ENCODE measurements at regions not wholly inside any gene's neighbourhood (a gene's known extent, or its start where the extent isn't known, plus 50 kb on each side); places are given as distances from the start of the nearest gene placed in this dataset.

GRCh38 chr14:106586098-106586704 lies 1059.8 kb downstream of the TMEM121 start:
- no peak for TF ChIP-seq POLR2A (IDR thresholded peaks at IDR 0.05)
- peak in 3 of 7 experiments; percentile 7 to 35 (median 27) for TF ChIP-seq CTCF (IDR thresholded peaks at IDR 0.05)

All from stomach (tissue), 4 donors.